Mucosa of stomach (tissue), 1 donor: ENCODE measurements at regions not wholly inside any gene's neighbourhood (a gene's known extent, or its start where the extent isn't known, plus 50 kb on each side); places are given as distances from the start of the nearest gene placed in this dataset.
"Not testable (repeated sequence)": the region's sequence is repeated elsewhere in the genome, so short reads cannot be mapped to it uniquely, and the experiment has no call there.

ENCODE experiments used
- H3K27me3 ChIP-seq: one replicate; pipeline ENCODE4 v1.7.0; 2013; ENCODE audit warnings: mild to moderate bottlenecking, low read length; ENCODE audit not compliant: control insufficient read depth, insufficient read depth
- H3K36me3 ChIP-seq: one replicate; pipeline ENCODE4 v1.7.0; 2013; ENCODE audit warnings: low read length; ENCODE audit not compliant: control insufficient read depth, insufficient read depth
- H3K4me1 ChIP-seq: one replicate; pipeline ENCODE4 v1.7.0; 2013; ENCODE audit warnings: mild to moderate bottlenecking, low read length; ENCODE audit not compliant: control insufficient read depth, insufficient read depth
- H3K4me3 ChIP-seq: one replicate; pipeline ENCODE4 v1.7.0; 2013; ENCODE audit warnings: low read length
- H3K9ac ChIP-seq: one replicate; pipeline ENCODE4 v1.7.0; 2013; ENCODE audit warnings: mild to moderate bottlenecking, low read length, moderate library complexity
- H3K9me3 ChIP-seq: one replicate; pipeline ENCODE4 v1.7.0; 2013; ENCODE audit warnings: mild to moderate bottlenecking, low read length, moderate library complexity; ENCODE audit not compliant: control insufficient read depth
- donor health status: Pancreatic carcinoma.

- H3K4me1 ChIP-seq, H3K27me3 ChIP-seq, H3K36me3 ChIP-seq, H3K9me3 ChIP-seq: not testable (repeated sequence)
- H3K4me3 ChIP-seq = peak overlapping the region; percentile 29
- peak overlapping the region; percentile 79 for H3K9ac ChIP-seq
Observed at GRCh38 chr6:27824211-27825024, 87.8 kb downstream of the OR2B2 start.

- not testable (repeated sequence) for H3K9me3 ChIP-seq, H3K27me3 ChIP-seq, H3K4me1 ChIP-seq, H3K36me3 ChIP-seq, H3K4me3 ChIP-seq
- H3K9ac ChIP-seq = peak overlapping the region; percentile 55
Observed at GRCh38 chr6:27823714-27824210, 88.4 kb downstream of the OR2B2 start.

- peaks cover 10% of the 10 kb centered on the region for H3K4me1 ChIP-seq
- no peak overlapping the region for H3K9ac ChIP-seq
- no peaks in the 10 kb centered on the region for H3K9me3 ChIP-seq
- no peaks in the 10 kb centered on the region for H3K36me3 ChIP-seq
- H3K27me3 ChIP-seq = peaks cover 4% of the 10 kb centered on the region
- H3K4me3 ChIP-seq = no peak overlapping the region
Observed at GRCh38 chr6:27816906-27817305, 95.3 kb downstream of the OR2B2 start.

- Histone ChIP-seq H3K4me1 (peaks cover 10% of the 10 kb centered on the region), H3K27me3 (peaks cover 4% of the 10 kb centered on the region), H3K4me3 (peak overlapping the region; percentile 34), H3K36me3 (no peaks in the 10 kb centered on the region), H3K9me3 (no peaks in the 10 kb centered on the region), H3K9ac (peak overlapping the region; percentile 57)
Observed at GRCh38 chr6:27814665-27815424, 97.4 kb downstream of the OR2B2 start.

- Histone ChIP-seq H3K9ac (peak overlapping the region; percentile 57), H3K4me3 (peak overlapping the region; percentile 34)
- H3K4me1 ChIP-seq, H3K9me3 ChIP-seq, H3K27me3 ChIP-seq, H3K36me3 ChIP-seq: not testable (repeated sequence)
Observed at GRCh38 chr6:27814415-27814664, 97.9 kb downstream of the OR2B2 start.

GRCh38 chr6:27812805-27813492, 99.2 kb downstream of the OR2B2 start:
- Histone ChIP-seq H3K36me3 (no peaks in the 10 kb centered on the region), H3K9ac (no peak overlapping the region), H3K4me1 (peaks cover 10% of the 10 kb centered on the region), H3K4me3 (no peak overlapping the region), H3K9me3 (no peaks in the 10 kb centered on the region), H3K27me3 (peaks cover 4% of the 10 kb centered on the region)

GRCh38 chr6:27812078-27812804, 100.0 kb downstream of the OR2B2 start:
- no peak overlapping the region for H3K9ac ChIP-seq
- H3K27me3 ChIP-seq = peaks cover 4% of the 10 kb centered on the region
- H3K36me3 ChIP-seq = no peaks in the 10 kb centered on the region
- H3K9me3 ChIP-seq = no peaks in the 10 kb centered on the region
- peaks cover 10% of the 10 kb centered on the region for H3K4me1 ChIP-seq
- H3K4me3 ChIP-seq = no peak overlapping the region

- H3K4me1 ChIP-seq = peaks cover 18% of the 10 kb centered on the region
- no peak overlapping the region for H3K9ac ChIP-seq
- no peak overlapping the region for H3K4me3 ChIP-seq
- no peaks in the 10 kb centered on the region for H3K36me3 ChIP-seq
- H3K27me3 ChIP-seq = no peaks in the 10 kb centered on the region
- H3K9me3 ChIP-seq = no peaks in the 10 kb centered on the region
Observed at GRCh38 chr6:27811451-27811772, 100.8 kb downstream of the OR2B2 start.

- peak overlapping the region; percentile 64 for H3K4me3 ChIP-seq
- H3K9ac ChIP-seq = peak overlapping the region; percentile 63
- H3K4me1 ChIP-seq = peaks cover 18% of the 10 kb centered on the region
- no peaks in the 10 kb centered on the region for H3K27me3 ChIP-seq
- no peaks in the 10 kb centered on the region for H3K9me3 ChIP-seq
- no peaks in the 10 kb centered on the region for H3K36me3 ChIP-seq
Observed at GRCh38 chr6:27810768-27811450, 101.3 kb downstream of the OR2B2 start.

- H3K4me1 ChIP-seq = peaks cover 12% of the 10 kb centered on the region
- no peaks in the 10 kb centered on the region for H3K27me3 ChIP-seq
- H3K9ac ChIP-seq = peak overlapping the region; percentile 63
Observed at GRCh38 chr6:27809939-27810767, 102.0 kb downstream of the OR2B2 start.

More at GRCh38 chr6:27809939-27810767, 102.0 kb downstream of the OR2B2 start:
- H3K9me3 ChIP-seq = no peaks in the 10 kb centered on the region
- H3K4me3 ChIP-seq = peak overlapping the region; percentile 64
- no peaks in the 10 kb centered on the region for H3K36me3 ChIP-seq
